ENCODE measurements at regions not wholly inside any gene's neighbourhood (a gene's known extent, or its start where the extent isn't known, plus 50 kb on each side); places are given as distances from the start of the nearest gene placed in this dataset.

DNA sequence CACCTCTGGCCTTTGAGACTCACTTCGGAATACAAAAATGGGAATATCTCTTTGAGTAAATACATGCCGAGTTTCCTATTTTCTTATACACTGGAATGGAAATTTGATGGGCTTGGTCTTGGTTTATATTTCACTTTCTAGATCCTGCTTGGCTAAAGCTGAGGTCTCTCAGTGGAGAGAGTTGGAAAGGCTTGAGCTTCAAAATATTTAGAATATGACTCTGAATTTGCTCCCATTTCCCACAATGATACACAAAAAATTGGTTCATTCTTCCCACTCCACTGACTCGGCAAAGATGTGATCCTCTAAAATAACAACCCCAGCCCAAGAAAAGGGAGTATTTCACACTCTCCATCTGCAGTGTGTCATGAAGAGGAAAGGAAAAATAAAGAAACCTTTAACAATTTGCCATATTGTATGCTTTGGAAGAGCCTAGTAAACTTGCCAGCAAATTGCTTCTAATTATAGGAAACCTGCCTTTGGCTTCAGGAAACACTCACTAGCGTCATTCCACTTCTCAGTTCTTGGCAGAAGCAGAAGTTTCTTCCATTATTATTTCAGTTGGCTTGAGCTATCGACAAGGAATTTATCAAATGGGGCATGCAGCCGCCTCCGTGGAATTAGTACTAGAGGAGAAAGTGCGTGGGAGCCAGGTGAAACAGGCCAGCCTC is 302.9 kb downstream of the NSG2 start:
- Histone ChIP-seq H3K27me3 (ENCODE audit: control insufficient read depth in 4 of 4, insufficient read depth in 4 of 4, low read length in 3 of 4) (peaks cover 0 to 19% (median 0%) of the 10 kb centered on the region in 4 donors), H3K9ac (ENCODE audit: low read depth in 1 of 2, low read length in 2 of 2) (no peak overlapping the region), H3K4me3 (ENCODE audit: low read depth in 1 of 3, low read length in 3 of 3) (no peak overlapping the region), H3K4me1 (ENCODE audit: control insufficient read depth in 4 of 4, insufficient read depth in 4 of 4, low read length in 3 of 4) (no peaks in the 10 kb centered on the region), H3K27ac (ENCODE audit: low read depth in 1 of 2, low read length in 2 of 2) (no peak overlapping the region), H3K9me3 (ENCODE audit: control insufficient read depth in 4 of 4, low read length in 3 of 4) (peaks cover 0 to 2% (median 0%) of the 10 kb centered on the region in 4 donors), H3K36me3 (ENCODE audit: control insufficient read depth in 4 of 4, insufficient read depth in 3 of 4, low read depth in 1 of 4, low read length in 3 of 4) (no peaks in the 10 kb centered on the region)
- WGBS: 72% methylated on average over 8 of the region's 8 CpGs
- TF ChIP-seq NR2F2 (IDR thresholded peaks at IDR 0.05): no peak
- TF ChIP-seq HNF4G (IDR thresholded peaks at IDR 0.05): no peak
- TF ChIP-seq HNF4A (conservative IDR thresholded peaks at IDR 0.05): no peak
- TF ChIP-seq FOXA2 (IDR thresholded peaks at IDR 0.05): no peak
- TF ChIP-seq, protein P1, sequence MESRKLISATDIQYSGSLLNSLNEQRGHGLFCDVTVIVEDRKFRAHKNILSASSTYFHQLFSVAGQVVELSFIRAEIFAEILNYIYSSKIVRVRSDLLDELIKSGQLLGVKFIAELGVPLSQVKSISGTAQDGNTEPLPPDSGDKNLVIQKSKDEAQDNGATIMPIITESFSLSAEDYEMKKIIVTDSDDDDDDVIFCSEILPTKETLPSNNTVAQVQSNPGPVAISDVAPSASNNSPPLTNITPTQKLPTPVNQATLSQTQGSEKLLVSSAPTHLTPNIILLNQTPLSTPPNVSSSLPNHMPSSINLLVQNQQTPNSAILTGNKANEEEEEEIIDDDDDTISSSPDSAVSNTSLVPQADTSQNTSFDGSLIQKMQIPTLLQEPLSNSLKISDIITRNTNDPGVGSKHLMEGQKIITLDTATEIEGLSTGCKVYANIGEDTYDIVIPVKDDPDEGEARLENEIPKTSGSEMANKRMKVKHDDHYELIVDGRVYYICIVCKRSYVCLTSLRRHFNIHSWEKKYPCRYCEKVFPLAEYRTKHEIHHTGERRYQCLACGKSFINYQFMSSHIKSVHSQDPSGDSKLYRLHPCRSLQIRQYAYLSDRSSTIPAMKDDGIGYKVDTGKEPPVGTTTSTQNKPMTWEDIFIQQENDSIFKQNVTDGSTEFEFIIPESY (IDR thresholded peaks at IDR 0.05): no peak
- TF ChIP-seq, protein P2, sequence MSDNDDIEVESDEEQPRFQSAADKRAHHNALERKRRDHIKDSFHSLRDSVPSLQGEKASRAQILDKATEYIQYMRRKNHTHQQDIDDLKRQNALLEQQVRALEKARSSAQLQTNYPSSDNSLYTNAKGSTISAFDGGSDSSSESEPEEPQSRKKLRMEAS (IDR thresholded peaks at IDR 0.05): no peak
- TF ChIP-seq, protein P3, sequence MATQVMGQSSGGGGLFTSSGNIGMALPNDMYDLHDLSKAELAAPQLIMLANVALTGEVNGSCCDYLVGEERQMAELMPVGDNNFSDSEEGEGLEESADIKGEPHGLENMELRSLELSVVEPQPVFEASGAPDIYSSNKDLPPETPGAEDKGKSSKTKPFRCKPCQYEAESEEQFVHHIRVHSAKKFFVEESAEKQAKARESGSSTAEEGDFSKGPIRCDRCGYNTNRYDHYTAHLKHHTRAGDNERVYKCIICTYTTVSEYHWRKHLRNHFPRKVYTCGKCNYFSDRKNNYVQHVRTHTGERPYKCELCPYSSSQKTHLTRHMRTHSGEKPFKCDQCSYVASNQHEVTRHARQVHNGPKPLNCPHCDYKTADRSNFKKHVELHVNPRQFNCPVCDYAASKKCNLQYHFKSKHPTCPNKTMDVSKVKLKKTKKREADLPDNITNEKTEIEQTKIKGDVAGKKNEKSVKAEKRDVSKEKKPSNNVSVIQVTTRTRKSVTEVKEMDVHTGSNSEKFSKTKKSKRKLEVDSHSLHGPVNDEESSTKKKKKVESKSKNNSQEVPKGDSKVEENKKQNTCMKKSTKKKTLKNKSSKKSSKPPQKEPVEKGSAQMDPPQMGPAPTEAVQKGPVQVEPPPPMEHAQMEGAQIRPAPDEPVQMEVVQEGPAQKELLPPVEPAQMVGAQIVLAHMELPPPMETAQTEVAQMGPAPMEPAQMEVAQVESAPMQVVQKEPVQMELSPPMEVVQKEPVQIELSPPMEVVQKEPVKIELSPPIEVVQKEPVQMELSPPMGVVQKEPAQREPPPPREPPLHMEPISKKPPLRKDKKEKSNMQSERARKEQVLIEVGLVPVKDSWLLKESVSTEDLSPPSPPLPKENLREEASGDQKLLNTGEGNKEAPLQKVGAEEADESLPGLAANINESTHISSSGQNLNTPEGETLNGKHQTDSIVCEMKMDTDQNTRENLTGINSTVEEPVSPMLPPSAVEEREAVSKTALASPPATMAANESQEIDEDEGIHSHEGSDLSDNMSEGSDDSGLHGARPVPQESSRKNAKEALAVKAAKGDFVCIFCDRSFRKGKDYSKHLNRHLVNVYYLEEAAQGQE (IDR thresholded peaks at IDR 0.05): no peak
- no peak for TF ChIP-seq FOXA1 (IDR thresholded peaks at IDR 0.05)
- TF ChIP-seq RXRA (IDR thresholded peaks at IDR 0.05): no peak
- TF ChIP-seq RAD21 (IDR thresholded peaks at IDR 0.05): no peak
- no peak for TF ChIP-seq TAF1 (conservative IDR thresholded peaks at IDR 0.05)
- TF ChIP-seq EGR1 (IDR thresholded peaks at IDR 0.05; ENCODE audit: low read depth in 2 of 2): no peak
- TF ChIP-seq, protein P4, sequence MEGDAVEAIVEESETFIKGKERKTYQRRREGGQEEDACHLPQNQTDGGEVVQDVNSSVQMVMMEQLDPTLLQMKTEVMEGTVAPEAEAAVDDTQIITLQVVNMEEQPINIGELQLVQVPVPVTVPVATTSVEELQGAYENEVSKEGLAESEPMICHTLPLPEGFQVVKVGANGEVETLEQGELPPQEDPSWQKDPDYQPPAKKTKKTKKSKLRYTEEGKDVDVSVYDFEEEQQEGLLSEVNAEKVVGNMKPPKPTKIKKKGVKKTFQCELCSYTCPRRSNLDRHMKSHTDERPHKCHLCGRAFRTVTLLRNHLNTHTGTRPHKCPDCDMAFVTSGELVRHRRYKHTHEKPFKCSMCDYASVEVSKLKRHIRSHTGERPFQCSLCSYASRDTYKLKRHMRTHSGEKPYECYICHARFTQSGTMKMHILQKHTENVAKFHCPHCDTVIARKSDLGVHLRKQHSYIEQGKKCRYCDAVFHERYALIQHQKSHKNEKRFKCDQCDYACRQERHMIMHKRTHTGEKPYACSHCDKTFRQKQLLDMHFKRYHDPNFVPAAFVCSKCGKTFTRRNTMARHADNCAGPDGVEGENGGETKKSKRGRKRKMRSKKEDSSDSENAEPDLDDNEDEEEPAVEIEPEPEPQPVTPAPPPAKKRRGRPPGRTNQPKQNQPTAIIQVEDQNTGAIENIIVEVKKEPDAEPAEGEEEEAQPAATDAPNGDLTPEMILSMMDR (IDR thresholded peaks at IDR 0.05; ENCODE audit: low read depth, low read length, missing input control): no peak
- no peak for TF ChIP-seq SP1 (IDR thresholded peaks at IDR 0.05)
- DNase-seq (ENCODE audit: low spot score): no peak

DNA sequence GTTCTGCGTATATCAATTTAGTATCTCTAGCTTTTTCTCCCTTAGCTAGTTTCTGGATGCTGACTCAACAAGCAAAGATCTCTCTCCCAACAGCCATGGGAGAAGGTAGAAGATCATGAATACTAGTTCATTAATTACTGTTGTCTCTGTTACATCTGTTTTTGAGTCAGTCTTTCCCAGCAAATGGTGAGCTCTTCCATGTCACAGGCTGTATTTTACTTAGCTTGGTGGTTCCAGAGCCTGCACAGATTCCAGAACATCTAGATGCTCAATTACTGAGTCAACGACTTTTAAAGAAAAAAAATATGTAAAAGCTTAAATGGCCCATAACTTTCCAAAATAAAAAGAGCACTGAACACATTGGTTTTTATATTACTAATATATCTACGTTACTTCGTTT is 307.2 kb downstream of the NSG2 start:
- Histone ChIP-seq H3K27me3 (ENCODE audit: control insufficient read depth in 4 of 4, insufficient read depth in 4 of 4, low read length in 3 of 4) (peaks cover 0 to 9% (median 0%) of the 10 kb centered on the region in 4 donors), H3K4me3 (ENCODE audit: low read depth in 1 of 3, low read length in 3 of 3) (no peak overlapping the region), H3K9ac (ENCODE audit: low read depth in 1 of 2, low read length in 2 of 2) (no peak overlapping the region), H3K27ac (ENCODE audit: low read depth in 1 of 2, low read length in 2 of 2) (no peak overlapping the region), H3K36me3 (ENCODE audit: control insufficient read depth in 4 of 4, insufficient read depth in 3 of 4, low read depth in 1 of 4, low read length in 3 of 4) (no peaks in the 10 kb centered on the region), H3K9me3 (ENCODE audit: control insufficient read depth in 4 of 4, low read length in 3 of 4) (no peaks in the 10 kb centered on the region), H3K4me1 (ENCODE audit: control insufficient read depth in 4 of 4, insufficient read depth in 4 of 4, low read length in 3 of 4) (no peaks in the 10 kb centered on the region)
- no peak for DNase-seq (ENCODE audit: low spot score)
- TF ChIP-seq, protein P3 (IDR thresholded peaks at IDR 0.05): no peak
- TF ChIP-seq FOXA1 (IDR thresholded peaks at IDR 0.05) (no peak), RXRA (IDR thresholded peaks at IDR 0.05) (no peak), SP1 (IDR thresholded peaks at IDR 0.05) (no peak), NR2F2 (IDR thresholded peaks at IDR 0.05) (no peak), FOXA2 (IDR thresholded peaks at IDR 0.05) (no peak), TAF1 (conservative IDR thresholded peaks at IDR 0.05) (no peak), RAD21 (IDR thresholded peaks at IDR 0.05) (no peak), YY1 (IDR thresholded peaks at IDR 0.05) (no peak), HNF4G (IDR thresholded peaks at IDR 0.05) (no peak), GABPA (IDR thresholded peaks at IDR 0.05 in 1 of 2, conservative IDR thresholded peaks at IDR 0.05 in 1 of 2) (no peak)
- TF ChIP-seq, protein P2 (IDR thresholded peaks at IDR 0.05): no peak
- TF ChIP-seq, protein P4 (IDR thresholded peaks at IDR 0.05; ENCODE audit: low read depth, low read length, missing input control): no peak
- WGBS: 68% methylated on average over 4 of the region's 4 CpGs
